HEK293T (cell line): ENCODE measurements at regions not wholly inside any gene's neighbourhood (a gene's known extent, or its start where the extent isn't known, plus 50 kb on each side); places are given as distances from the start of the nearest gene placed in this dataset.

Experiments used
- ARNT ChIP-seq: fragments of 450-650 bp; IDR thresholded peaks from 2 replicates; pipeline ENCODE4 v1.6.1; 2017; ENCODE audit warnings: mild to moderate bottlenecking
- BHLHE40 ChIP-seq: fragments of 450-650 bp; IDR thresholded peaks from 2 replicates; pipeline ENCODE4 v1.6.1; 2016; ENCODE audit warnings: mild to moderate bottlenecking, moderate library complexity, borderline replicate concordance
- FOXA1 ChIP-seq: fragments of 450-650 bp; IDR thresholded peaks from 2 replicates; pipeline ENCODE4 v1.6.1; 2016; ENCODE audit warnings: mild to moderate bottlenecking
- FOXK2 ChIP-seq: fragments of 450-650 bp; IDR thresholded peaks from 2 replicates; pipeline ENCODE4 v1.6.1; 2016; ENCODE audit warnings: mild to moderate bottlenecking
- FOXM1 ChIP-seq: fragments of 450-650 bp; IDR thresholded peaks from 2 replicates; pipeline ENCODE4 v1.6.1; 2017; ENCODE audit warnings: mild to moderate bottlenecking, borderline replicate concordance
- HDGF ChIP-seq: fragments of 450-650 bp; IDR thresholded peaks from 2 replicates; pipeline ENCODE4 v1.6.1; 2017; ENCODE audit warnings: antibody characterized with exemption, borderline replicate concordance
- L3MBTL2 ChIP-seq: fragments of 450-650 bp; conservative IDR thresholded peaks from 2 replicates; pipeline ENCODE4 v1.6.1; 2016; ENCODE audit warnings: mild to moderate bottlenecking
- NFRKB ChIP-seq: fragments of 450-650 bp; IDR thresholded peaks from 2 replicates; pipeline ENCODE4 v1.6.1; 2016; ENCODE audit warnings: mild to moderate bottlenecking, moderate library complexity
- SP1 ChIP-seq: fragments of 450-650 bp; IDR thresholded peaks from 2 replicates; pipeline ENCODE4 v1.6.1; 2017
- ZNF384 ChIP-seq: fragments of 450-650 bp; IDR thresholded peaks from 2 replicates; pipeline ENCODE4 v1.6.1; 2016

DNA sequence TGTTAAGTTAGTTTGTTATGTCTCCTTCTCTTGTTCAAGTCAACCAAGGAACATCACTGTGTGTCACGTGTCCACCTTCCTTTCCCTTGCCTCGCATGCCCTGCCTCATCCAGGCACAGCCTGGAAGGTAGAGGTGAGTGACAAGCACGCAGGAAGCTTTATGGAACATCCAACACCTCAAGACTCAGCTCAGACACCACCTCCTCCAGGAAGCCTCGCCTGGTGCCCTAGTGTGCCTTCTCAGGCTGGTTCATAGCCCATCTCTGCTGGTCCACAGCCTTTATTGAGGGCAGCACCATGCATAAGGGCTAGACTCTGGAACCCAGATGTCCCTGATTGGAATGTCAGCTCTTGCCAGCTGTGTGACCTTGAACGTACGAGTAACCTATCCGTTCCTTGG is 224.3 kb downstream of the ANKRD60 start:
- no peak for TF ChIP-seq NFRKB
- TF ChIP-seq SP1, result no peak
- TF ChIP-seq FOXA1, result no peak
- no peak for TF ChIP-seq L3MBTL2
- TF ChIP-seq FOXK2, result no peak
- no peak for TF ChIP-seq ARNT
- TF ChIP-seq FOXM1, result no peak
- no peak for TF ChIP-seq HDGF
- TF ChIP-seq ZNF384, result no peak
- TF ChIP-seq BHLHE40, result no peak
